NCI-H146 treated with DMSO at 0.1 percent for 48 hours (cell line): ENCODE measurements at regions not wholly inside any gene's neighbourhood (a gene's known extent, or its start where the extent isn't known, plus 50 kb on each side); places are given as distances from the start of the nearest gene placed in this dataset.
A peak's percentile ranks its signal among the peaks of the same experiment; 100 is the strongest.
"Not testable (repeated sequence)": the region's sequence is repeated elsewhere in the genome, so short reads cannot be mapped to it uniquely, and the experiment has no call there.

Experiments
- DNase-seq: peaks from one replicate; lab custom pipeline; 2025; ENCODE audit not compliant: unreplicated experiment; lab: John Stamatoyannopoulos, UW

GRCh38 chr6:170198298-170198697 lies 92.6 kb downstream of the DLL1 start:
- no peak for DNase-seq

GRCh38 chr6:170193326-170193821 lies 97.5 kb downstream of the DLL1 start:
- DNase-seq = no peak

- no peak for DNase-seq
Measured at GRCh38 chr6:170192905-170193304, 98.0 kb downstream of the DLL1 start.

GRCh38 chr6:170192101-170192500 lies 98.8 kb downstream of the DLL1 start:
- not testable (repeated sequence) for DNase-seq

- no peak for DNase-seq
Measured at GRCh38 chr6:170190046-170190445, 100.8 kb downstream of the DLL1 start.

- no peak for DNase-seq
Measured at GRCh38 chr6:170189236-170189635, 101.6 kb downstream of the DLL1 start.

- no peak for DNase-seq
Measured at GRCh38 chr6:170188571-170189001, 102.3 kb downstream of the DLL1 start.

GRCh38 chr6:170187669-170188566 lies 103.0 kb downstream of the DLL1 start:
- DNase-seq = no peak

GRCh38 chr6:170186941-170187668 lies 103.8 kb downstream of the DLL1 start:
- DNase-seq = no peak

GRCh38 chr6:170186006-170186935 lies 104.6 kb downstream of the DLL1 start:
- no peak for DNase-seq

- DNase-seq = no peak
Measured at GRCh38 chr6:170185175-170185978, 105.5 kb downstream of the DLL1 start.

- no peak for DNase-seq
Measured at GRCh38 chr6:170184316-170184715, 106.6 kb downstream of the DLL1 start.

GRCh38 chr6:170183521-170183920 lies 107.4 kb downstream of the DLL1 start:
- no peak for DNase-seq

GRCh38 chr6:170182781-170183120 lies 108.1 kb downstream of the DLL1 start:
- DNase-seq = no peak

GRCh38 chr6:170182093-170182780 lies 108.6 kb downstream of the DLL1 start:
- DNase-seq = no peak

- no peak for DNase-seq
Measured at GRCh38 chr6:170181338-170181690, 109.6 kb downstream of the DLL1 start.

- no peak for DNase-seq
Measured at GRCh38 chr6:170180671-170181337, 110.1 kb downstream of the DLL1 start.

- DNase-seq = peak; percentile 36
Measured at GRCh38 chr6:170179616-170180324, 111.1 kb downstream of the DLL1 start.
